Neural progenitor cell (in vitro differentiated cells): ENCODE measurements at regions not wholly inside any gene's neighbourhood (a gene's known extent, or its start where the extent isn't known, plus 50 kb on each side); places are given as distances from the start of the nearest gene placed in this dataset.

ENCODE experiments used
- DNase-seq: peaks from one replicate; pipeline ENCODE4 v3.0.0-alpha.2; 2016; ENCODE audit warnings: low spot score
- H2AFZ ChIP-seq: fragments of 200-600 bp; sonication (generic); replicated peaks from 2 replicates; pipeline ENCODE4 v1.6.1; 2016; ENCODE audit warnings: antibody characterized with exemption
- H3F3A ChIP-seq: fragments of 200-600 bp; sonication (generic); 2 replicates; pipeline ENCODE4 v1.6.1; 2016; ENCODE audit warnings: antibody characterized with exemption, low read depth
- H3K27ac ChIP-seq: fragments of 200-600 bp; sonication (generic); 2 replicates; pipeline ENCODE4 v1.5.1; 2016; ENCODE audit warnings: mild to moderate bottlenecking
- H3K27me3 ChIP-seq: fragments of 200-600 bp; sonication (generic); 2 replicates; pipeline ENCODE4 v1.6.1; 2016; ENCODE audit warnings: mild to moderate bottlenecking, moderate library complexity
- H3K36me3 ChIP-seq: fragments of 200-600 bp; sonication (generic); 2 replicates; pipeline ENCODE4 v1.5.1; 2016
- H3K4me1 ChIP-seq: fragments of 200-600 bp; sonication (generic); 2 replicates; pipeline ENCODE4 v1.6.1; 2016; ENCODE audit warnings: mixed run types
- H3K4me2 ChIP-seq: fragments of 200-600 bp; sonication (generic); 2 replicates; pipeline ENCODE4 v1.6.1; 2016
- H3K4me3 ChIP-seq: fragments of 200-600 bp; sonication (generic); 2 replicates; pipeline ENCODE4 v1.5.1; 2016
- H3K79me2 ChIP-seq: fragments of 200-600 bp; sonication (generic); 2 replicates; pipeline ENCODE4 v1.6.1; 2016; ENCODE audit warnings: low read depth
- H3K9ac ChIP-seq: fragments of 200-600 bp; sonication (generic); 2 replicates; pipeline ENCODE4 v1.6.1; 2016
- H3K9me3 ChIP-seq: fragments of 200-600 bp; sonication (generic); 2 replicates; pipeline ENCODE4 v1.5.1; 2016; ENCODE audit warnings: low read depth
- H4K20me1 ChIP-seq: fragments of 200-600 bp; sonication (generic); 2 replicates; pipeline ENCODE4 v1.6.1; 2016; ENCODE audit warnings: low read depth
- H3K27ac Mint-ChIP-seq: 3 replicates; pipeline ENCODE4 v1.8.0; 2021; ENCODE audit warnings: mixed read lengths
- H3K27me3 Mint-ChIP-seq: 2 replicates; pipeline ENCODE4 v1.8.0; 2022; ENCODE audit warnings: low read depth, mild to moderate bottlenecking, inconsistent platforms, moderate library complexity, mixed read lengths; ENCODE audit not compliant: insufficient read depth
- H3K36me3 Mint-ChIP-seq: 3 replicates; pipeline ENCODE4 v1.8.0; 2021; ENCODE audit warnings: mixed read lengths
- H3K4me1 Mint-ChIP-seq: 3 replicates; pipeline ENCODE4 v1.8.0; 2021; ENCODE audit warnings: mixed read lengths
- H3K4me3 Mint-ChIP-seq: 3 replicates; pipeline ENCODE4 v1.8.0; 2021; ENCODE audit warnings: mild to moderate bottlenecking, moderate library complexity, mixed read lengths
- H3K9me3 Mint-ChIP-seq: 3 replicates; pipeline ENCODE4 v1.8.0; 2020; ENCODE audit warnings: mixed read lengths
- CTCF ChIP-seq: fragments of 200-600 bp; sonication (generic); IDR thresholded peaks from 2 replicates; pipeline ENCODE4 v1.5.1; 2017; ENCODE audit warnings: antibody characterized with exemption, mild to moderate bottlenecking
- EZH2 ChIP-seq: fragments of 200-600 bp; sonication (generic); IDR thresholded peaks from 2 replicates; pipeline ENCODE4 v1.6.1; 2017; ENCODE audit warnings: antibody characterized with exemption, mild to moderate bottlenecking, moderate library complexity
- EZH2phosphoT487 ChIP-seq: fragments of 200-600 bp; sonication (generic); IDR thresholded peaks from 2 replicates; pipeline ENCODE4 v1.6.1; 2017; ENCODE audit warnings: antibody characterized with exemption

DNA sequence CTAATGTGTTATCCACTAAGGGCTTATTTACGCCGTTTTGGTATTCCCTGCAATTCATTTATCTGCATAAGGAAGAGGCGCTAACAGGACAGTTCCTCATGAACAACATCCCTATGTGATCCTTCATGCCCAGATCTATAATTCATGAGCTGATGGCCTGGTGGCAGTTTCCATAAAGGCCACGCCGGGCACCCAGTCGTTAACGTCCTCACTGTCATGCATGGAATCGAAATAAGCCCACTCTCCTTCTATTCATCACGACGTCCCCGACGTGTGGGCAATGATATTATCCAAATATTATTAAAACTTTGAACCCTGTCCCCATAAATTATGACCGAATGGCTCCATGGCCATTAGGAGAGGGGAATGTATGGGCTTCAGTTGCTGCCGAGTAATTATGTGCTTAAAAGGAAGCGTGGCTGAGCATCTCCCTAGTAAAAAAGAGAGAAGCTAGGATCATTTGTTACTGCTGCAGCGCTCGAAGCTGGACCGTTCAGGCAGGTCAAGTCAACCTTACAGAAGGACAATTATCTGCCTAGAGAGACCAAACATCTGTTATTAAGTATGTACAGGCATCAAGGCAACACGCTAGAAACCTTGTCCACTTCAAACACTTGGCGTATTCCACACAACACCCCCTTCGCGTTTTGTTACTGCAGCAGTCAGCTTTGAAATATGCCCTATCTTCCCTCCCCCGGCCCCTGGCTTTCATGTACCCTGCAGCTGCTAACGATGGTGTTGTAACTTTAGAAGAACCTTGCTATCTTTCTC, 94.0 kb upstream of the SALL1 start:
- H3K9ac ChIP-seq = no peak overlapping the region
- no peaks in the 10 kb centered on the region for H3K36me3 Mint-ChIP-seq

DNA sequence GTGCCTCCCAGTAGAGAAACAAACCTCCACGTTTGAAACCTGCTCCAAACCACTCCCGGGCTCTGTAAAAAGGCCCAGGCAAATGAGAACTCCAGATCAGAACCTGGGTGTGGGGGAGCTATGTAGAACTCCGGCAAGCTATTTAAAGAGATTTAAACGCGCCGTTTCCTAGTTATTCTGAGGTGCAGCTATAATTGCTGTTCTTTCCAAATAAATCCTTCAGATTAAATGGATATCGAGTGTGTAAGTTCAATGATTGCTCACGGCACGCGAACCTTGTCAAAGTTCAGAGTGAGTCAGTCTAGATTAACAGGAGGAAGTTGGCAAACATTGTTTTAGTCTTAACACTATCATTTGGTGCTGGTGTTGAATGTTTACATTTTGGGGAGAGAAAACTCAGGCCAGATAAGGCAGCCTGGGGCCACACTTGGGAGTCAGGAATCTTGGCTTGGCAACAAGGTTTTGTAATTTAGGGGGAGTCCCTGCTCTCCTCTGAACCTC, 92.9 kb upstream of the SALL1 start:
- Histone ChIP-seq H4K20me1 (no peaks in the 10 kb centered on the region), H3K4me2 (no peak overlapping the region), H3K4me3 (no peak overlapping the region), H3K9me3 (no peaks in the 10 kb centered on the region), H3K36me3 (no peaks in the 10 kb centered on the region), H3F3A (no peaks in the 10 kb centered on the region), H2AFZ (no peak overlapping the region), H3K4me1 (peaks cover 22% of the 10 kb centered on the region), H3K27ac (no peak overlapping the region), H3K9ac (no peak overlapping the region), H3K27me3 (no peaks in the 10 kb centered on the region), H3K79me2 (no peaks in the 10 kb centered on the region)
- Mint-ChIP-seq H3K9me3 (peaks cover 6% of the 10 kb centered on the region), H3K4me3 (no peak overlapping the region), H3K27ac (no peak overlapping the region), H3K4me1 (peaks cover 5% of the 10 kb centered on the region), H3K27me3 (peaks cover 3% of the 10 kb centered on the region), H3K36me3 (no peaks in the 10 kb centered on the region)
- no peak for DNase-seq
- no peak for TF ChIP-seq EZH2phosphoT487
- no peak for TF ChIP-seq EZH2
- TF ChIP-seq CTCF = no peak

More for the DNA sequence above, 94.0 kb upstream of the SALL1 start:
- Histone ChIP-seq H3K79me2 (no peaks in the 10 kb centered on the region), H4K20me1 (no peaks in the 10 kb centered on the region), H3K9me3 (no peaks in the 10 kb centered on the region), H3K36me3 (no peaks in the 10 kb centered on the region), H3K4me1 (peaks cover 22% of the 10 kb centered on the region), H3K27me3 (no peaks in the 10 kb centered on the region), H3K4me2 (no peak overlapping the region), H3K27ac (no peak overlapping the region), H3K4me3 (no peak overlapping the region), H2AFZ (no peak overlapping the region), H3F3A (no peaks in the 10 kb centered on the region)
- TF ChIP-seq EZH2 (no peak), CTCF (no peak), EZH2phosphoT487 (no peak)
- DNase-seq = no peak
- Mint-ChIP-seq H3K4me3 (no peak overlapping the region), H3K9me3 (no peaks in the 10 kb centered on the region), H3K27me3 (no peaks in the 10 kb centered on the region), H3K4me1 (peaks cover 5% of the 10 kb centered on the region), H3K27ac (no peak overlapping the region)

DNA sequence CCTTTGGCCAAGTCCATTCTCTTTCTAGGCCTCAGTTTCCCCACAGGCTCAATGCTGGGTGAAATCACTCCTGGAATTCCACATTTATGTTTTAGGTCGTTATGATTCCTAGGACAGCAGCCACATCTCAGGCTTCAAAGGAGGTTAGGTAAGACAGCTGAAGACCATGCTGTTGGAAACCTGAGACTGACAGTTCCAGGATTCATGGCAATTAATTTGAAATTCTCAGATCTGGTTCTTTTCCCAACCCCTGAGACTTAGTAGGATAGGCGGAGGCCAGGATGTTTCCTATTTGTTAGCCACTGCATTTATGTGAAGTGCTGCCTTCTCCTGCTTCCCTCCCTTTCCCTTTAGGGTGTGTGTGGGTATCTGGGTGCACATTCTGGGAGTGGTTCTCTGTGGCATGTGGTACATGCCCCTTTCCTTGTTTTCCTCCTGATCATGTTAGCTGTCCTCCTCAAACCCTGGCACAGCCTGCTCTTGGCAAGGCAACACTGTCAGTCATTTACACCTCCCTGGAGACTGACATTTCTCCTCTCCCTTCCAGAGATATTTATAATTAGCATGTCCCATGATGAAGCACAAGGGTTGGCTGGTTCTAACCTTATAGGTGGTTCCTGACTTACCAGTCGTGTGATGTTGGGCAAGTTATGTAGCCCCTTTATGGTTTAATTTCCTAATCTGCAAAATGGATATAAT, 91.4 kb upstream of the SALL1 start:
- Histone ChIP-seq H3K4me2 (no peak overlapping the region), H4K20me1 (no peaks in the 10 kb centered on the region), H3F3A (peaks cover 4% of the 10 kb centered on the region), H3K27ac (no peak overlapping the region), H3K9me3 (no peaks in the 10 kb centered on the region), H3K9ac (no peak overlapping the region), H3K4me1 (peaks cover 36% of the 10 kb centered on the region), H3K4me3 (no peak overlapping the region), H2AFZ (no peak overlapping the region), H3K79me2 (no peaks in the 10 kb centered on the region), H3K36me3 (no peaks in the 10 kb centered on the region), H3K27me3 (no peaks in the 10 kb centered on the region)
- H3K27ac Mint-ChIP-seq = no peak overlapping the region
- no peaks in the 10 kb centered on the region for H3K36me3 Mint-ChIP-seq
- TF ChIP-seq EZH2 = no peak
- no peak for TF ChIP-seq CTCF
- TF ChIP-seq EZH2phosphoT487 = no peak
- peaks cover 8% of the 10 kb centered on the region for H3K9me3 Mint-ChIP-seq
- peaks cover 5% of the 10 kb centered on the region for H3K4me1 Mint-ChIP-seq
- DNase-seq = no peak
- H3K4me3 Mint-ChIP-seq = no peak overlapping the region
- peaks cover 7% of the 10 kb centered on the region for H3K27me3 Mint-ChIP-seq
